Testis (tissue), 2 donors: ENCODE measurements at regions not wholly inside any gene's neighbourhood (a gene's known extent, or its start where the extent isn't known, plus 50 kb on each side); places are given as distances from the start of the nearest gene placed in this dataset.

Experiments used
- POLR2A ChIP-seq: fragments of 450-650 bp; IDR thresholded peaks from one replicate; pipeline ENCODE4 v1.6.1; 2017; ENCODE audit warnings: antibody characterized with exemption, mild to moderate bottlenecking, moderate library complexity
- TF ChIP-seq, protein P1 (sequence below), 3 experiments: fragments of 450-650 bp in 2 of 3; fragments of 200-600 bp in 1 of 3; sonication (generic) in 1 of 3; IDR thresholded peaks; one replicate each; pipeline ENCODE4 v1.5.1; 2016 to 2019; ENCODE audit warnings: antibody characterized with exemption in 3 of 3, mild to moderate bottlenecking in 2 of 3, moderate library complexity in 1 of 3

DNA sequence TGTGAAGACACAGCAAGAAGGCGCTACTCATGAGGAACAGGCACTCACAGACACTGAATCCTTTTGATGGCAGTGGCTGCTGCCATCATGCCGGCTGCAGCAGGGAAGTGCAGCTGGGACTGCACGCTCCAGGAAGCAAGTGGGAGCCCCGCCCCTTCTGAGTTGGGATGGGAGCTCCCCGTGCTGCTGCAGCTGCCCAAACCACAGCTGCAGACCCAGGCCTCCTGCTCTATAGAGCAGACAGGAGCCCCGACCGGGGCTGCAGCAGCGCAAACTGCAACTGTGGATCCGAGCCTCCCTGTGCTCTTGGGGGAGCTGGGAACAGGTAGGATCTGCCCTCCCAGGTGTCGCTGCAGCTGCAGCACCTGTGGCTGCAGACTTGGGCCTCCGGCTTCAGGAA, 65.2 kb upstream of the MARK1 start:
- TF ChIP-seq, protein P1, sequence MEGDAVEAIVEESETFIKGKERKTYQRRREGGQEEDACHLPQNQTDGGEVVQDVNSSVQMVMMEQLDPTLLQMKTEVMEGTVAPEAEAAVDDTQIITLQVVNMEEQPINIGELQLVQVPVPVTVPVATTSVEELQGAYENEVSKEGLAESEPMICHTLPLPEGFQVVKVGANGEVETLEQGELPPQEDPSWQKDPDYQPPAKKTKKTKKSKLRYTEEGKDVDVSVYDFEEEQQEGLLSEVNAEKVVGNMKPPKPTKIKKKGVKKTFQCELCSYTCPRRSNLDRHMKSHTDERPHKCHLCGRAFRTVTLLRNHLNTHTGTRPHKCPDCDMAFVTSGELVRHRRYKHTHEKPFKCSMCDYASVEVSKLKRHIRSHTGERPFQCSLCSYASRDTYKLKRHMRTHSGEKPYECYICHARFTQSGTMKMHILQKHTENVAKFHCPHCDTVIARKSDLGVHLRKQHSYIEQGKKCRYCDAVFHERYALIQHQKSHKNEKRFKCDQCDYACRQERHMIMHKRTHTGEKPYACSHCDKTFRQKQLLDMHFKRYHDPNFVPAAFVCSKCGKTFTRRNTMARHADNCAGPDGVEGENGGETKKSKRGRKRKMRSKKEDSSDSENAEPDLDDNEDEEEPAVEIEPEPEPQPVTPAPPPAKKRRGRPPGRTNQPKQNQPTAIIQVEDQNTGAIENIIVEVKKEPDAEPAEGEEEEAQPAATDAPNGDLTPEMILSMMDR (IDR thresholded peaks at IDR 0.05): no peak
- TF ChIP-seq POLR2A: no peak
